Uterus (tissue), 3 donors: ENCODE measurements at regions not wholly inside any gene's neighbourhood (a gene's known extent, or its start where the extent isn't known, plus 50 kb on each side); places are given as distances from the start of the nearest gene placed in this dataset.

ENCODE experiments used
- DNase-seq, 2 donors: peaks; one replicate each; pipeline ENCODE4 v3.0.0-alpha.2; 2019 to 2020
- H3K27ac ChIP-seq, 2 donors: fragments of 200-600 bp; sonication (generic); 1 replicate in 1 of 2; 2 replicates in 1 of 2; pipeline ENCODE4 v1.5.1; 2016 to 2018
- H3K27me3 ChIP-seq, 2 donors: fragments of 200-600 bp; sonication (generic); one replicate each; pipeline ENCODE4 v1.5.1; 2018 to 2019; ENCODE audit warnings: control low read depth in 1 of 2
- H3K36me3 ChIP-seq, 2 donors: fragments of 200-600 bp; sonication (generic); one replicate each; pipeline ENCODE4 v1.5.1; 2019; ENCODE audit warnings: control low read depth in 1 of 2
- H3K4me1 ChIP-seq, 2 donors: fragments of 200-600 bp; sonication (generic); one replicate each; pipeline ENCODE4 v1.5.1; 2018 to 2019; ENCODE audit warnings: control low read depth in 1 of 2
- H3K4me3 ChIP-seq, 2 donors: fragments of 200-600 bp; sonication (generic); 1 replicate in 1 of 2; 2 replicates in 1 of 2; pipeline ENCODE4 v1.5.1; 2018 to 2019; ENCODE audit warnings: mild to moderate bottlenecking in 1 of 2
- H3K9me3 ChIP-seq, 2 donors: fragments of 200-600 bp; sonication (generic); one replicate each; pipeline ENCODE4 v1.5.1; 2019; ENCODE audit warnings: control low read depth in 1 of 2
- CTCF ChIP-seq, 4 experiments: fragments of 200-600 bp in 2 of 4; fragments of 450-650 bp in 2 of 4; sonication (generic) in 2 of 4; IDR thresholded peaks; one replicate each; pipeline ENCODE4 v1.5.1; 2016 to 2019; ENCODE audit warnings: antibody characterized with exemption in 4 of 4, mild to moderate bottlenecking in 2 of 4, moderate library complexity in 1 of 4
- POLR2A ChIP-seq, 2 donors: fragments of 450-650 bp; IDR thresholded peaks; one replicate each; pipeline ENCODE4 v1.6.1; 2016; ENCODE audit warnings: antibody characterized with exemption in 2 of 2, mild to moderate bottlenecking in 1 of 2, moderate library complexity in 1 of 2
- intact Hi-C: fragments of 100-400 bp; cut with DNase I; formaldehyde crosslinking; loops from one replicate; pipeline ENCODE4 v1.15.1; 2023; ENCODE audit warnings: low total_unique reads
- donor health status: DM: yes; HTN: yes; CAD: no.

- Histone ChIP-seq H3K9me3 (no peaks in the 10 kb centered on the region), H3K4me3 (no peak overlapping the region), H3K36me3 (no peaks in the 10 kb centered on the region), H3K4me1 (no peaks in the 10 kb centered on the region), H3K27ac (no peak overlapping the region), H3K27me3 (no peaks in the 10 kb centered on the region)
- intact Hi-C loops = no loop called here
- TF ChIP-seq CTCF (IDR thresholded peaks at IDR 0.05) (no peak), POLR2A (IDR thresholded peaks at IDR 0.05) (no peak)
- DNase-seq = no peak
Measured at GRCh38 chr4:79027656-79028055, 88.4 kb upstream of the PAQR3 start.

DNA sequence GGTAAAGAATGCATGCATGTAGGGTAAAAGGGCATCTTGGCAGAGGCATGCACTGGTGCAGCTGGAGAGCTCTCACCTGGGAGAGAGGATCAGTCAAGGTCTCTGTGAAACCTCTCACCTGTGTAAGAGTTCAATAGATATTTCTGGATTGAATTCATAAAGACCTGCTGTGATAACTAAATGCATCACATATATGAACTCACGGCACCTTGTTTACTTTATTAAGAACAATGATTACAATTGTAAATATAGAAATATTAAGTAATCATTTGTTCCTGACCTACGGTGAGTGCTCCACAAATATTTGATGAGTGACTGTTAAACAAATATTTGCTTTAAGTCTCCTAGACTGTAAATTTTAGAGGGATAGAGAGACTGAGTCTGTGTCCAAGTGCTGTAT lies 85.9 kb upstream of the PAQR3 start:
- Histone ChIP-seq H3K9me3 (no peaks in the 10 kb centered on the region), H3K4me3 (no peak overlapping the region), H3K36me3 (no peaks in the 10 kb centered on the region), H3K4me1 (no peaks in the 10 kb centered on the region), H3K27me3 (no peaks in the 10 kb centered on the region), H3K27ac (no peak overlapping the region)
- no peak for TF ChIP-seq CTCF (IDR thresholded peaks at IDR 0.05)
- no peak for TF ChIP-seq POLR2A (IDR thresholded peaks at IDR 0.05)
- no peak for DNase-seq
- intact Hi-C loops = no loop called here

DNA sequence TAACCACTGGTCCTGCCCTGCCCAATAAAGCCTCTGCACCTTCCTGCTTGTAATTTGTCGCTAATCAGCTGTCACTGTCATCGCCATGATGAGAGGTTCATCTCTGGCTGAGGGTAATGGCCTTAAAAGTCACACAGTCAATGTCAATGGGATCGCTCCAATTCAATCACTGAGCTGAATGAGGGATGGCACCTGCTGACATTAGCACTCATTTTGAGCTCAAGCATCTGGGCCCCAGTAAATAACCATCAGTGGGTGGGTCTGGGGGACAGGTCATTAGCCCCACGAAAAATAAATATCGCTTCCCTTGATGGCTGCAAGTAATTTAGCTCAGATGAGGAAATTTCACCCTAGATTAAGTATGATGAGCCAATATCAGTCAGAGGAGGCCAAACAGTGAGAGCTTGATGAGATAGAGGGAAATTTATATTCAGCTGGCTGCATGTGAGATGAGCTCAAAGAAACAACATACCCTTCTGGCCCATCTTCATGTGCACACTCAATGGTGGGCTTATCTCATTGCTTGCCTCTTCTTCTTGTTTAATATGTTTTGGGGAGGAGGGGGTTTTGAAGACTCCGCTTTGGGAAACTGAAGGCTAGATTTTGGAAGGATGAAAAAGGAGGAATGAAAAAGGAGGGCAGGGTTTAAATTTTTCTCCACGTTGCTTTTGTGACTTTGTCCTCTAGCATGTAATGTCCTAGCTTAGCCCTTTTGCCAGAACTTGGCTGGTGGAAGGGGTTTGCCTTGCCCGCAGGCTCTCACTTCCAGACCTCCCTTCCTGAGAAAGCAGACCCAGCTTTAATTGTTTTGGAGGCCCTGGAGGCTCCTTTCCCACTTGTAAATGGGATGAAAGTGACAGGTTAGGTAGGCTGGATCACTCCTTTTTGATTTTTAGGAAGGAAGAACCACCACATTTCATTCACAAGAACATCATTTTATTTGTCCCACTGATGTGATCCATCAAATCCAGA lies 84.8 kb upstream of the PAQR3 start:
- H3K27ac ChIP-seq = no peak overlapping the region
- no peaks in the 10 kb centered on the region for H3K4me1 ChIP-seq
- intact Hi-C loops = no loop called here
- DNase-seq = no peak
- H3K36me3 ChIP-seq = no peaks in the 10 kb centered on the region
- H3K27me3 ChIP-seq = no peaks in the 10 kb centered on the region
- no peak overlapping the region for H3K4me3 ChIP-seq
- H3K9me3 ChIP-seq = no peaks in the 10 kb centered on the region
- TF ChIP-seq CTCF (IDR thresholded peaks at IDR 0.05) = no peak
- TF ChIP-seq POLR2A (IDR thresholded peaks at IDR 0.05) = no peak

DNA sequence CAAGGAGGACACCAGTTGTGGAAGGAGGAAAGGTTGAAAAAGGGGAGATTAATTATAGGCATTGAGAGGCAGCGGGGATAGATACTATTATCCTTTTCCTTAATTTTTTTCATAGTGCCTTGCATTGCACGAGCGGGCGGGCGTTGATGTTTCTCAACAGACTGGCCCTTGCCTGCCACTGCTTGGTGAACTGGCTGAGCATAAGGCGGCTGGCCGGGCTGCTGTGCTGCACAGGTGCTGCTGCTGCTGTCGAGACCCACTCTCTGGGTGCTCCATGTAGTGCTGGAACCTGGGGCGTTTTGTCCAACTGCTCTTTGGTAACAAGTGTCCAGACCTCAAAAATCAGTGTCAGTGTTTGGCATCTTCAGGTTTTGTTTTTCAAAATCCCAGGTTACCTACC lies 83.3 kb upstream of the PAQR3 start:
- intact Hi-C loops = no loop called here
- DNase-seq = no peak
- Histone ChIP-seq H3K4me1 (no peaks in the 10 kb centered on the region), H3K36me3 (no peaks in the 10 kb centered on the region), H3K9me3 (no peaks in the 10 kb centered on the region), H3K27ac (no peak overlapping the region), H3K4me3 (no peak overlapping the region), H3K27me3 (no peaks in the 10 kb centered on the region)
- TF ChIP-seq POLR2A (IDR thresholded peaks at IDR 0.05) = no peak
- no peak for TF ChIP-seq CTCF (IDR thresholded peaks at IDR 0.05)

- no peak overlapping the region for H3K4me3 ChIP-seq
- H3K4me1 ChIP-seq = no peaks in the 10 kb centered on the region
- DNase-seq = no peak
- H3K27me3 ChIP-seq = no peaks in the 10 kb centered on the region
- intact Hi-C loops = no loop called here
- no peak overlapping the region for H3K27ac ChIP-seq
- no peaks in the 10 kb centered on the region for H3K36me3 ChIP-seq
- no peak for TF ChIP-seq POLR2A (IDR thresholded peaks at IDR 0.05)
- no peak for TF ChIP-seq CTCF (IDR thresholded peaks at IDR 0.05)
- H3K9me3 ChIP-seq = no peaks in the 10 kb centered on the region
Measured at GRCh38 chr4:79017481-79017880, 78.2 kb upstream of the PAQR3 start.
